ENCODE measurements at regions not wholly inside any gene's neighbourhood (a gene's known extent, or its start where the extent isn't known, plus 50 kb on each side); places are given as distances from the start of the nearest gene placed in this dataset.

DNA sequence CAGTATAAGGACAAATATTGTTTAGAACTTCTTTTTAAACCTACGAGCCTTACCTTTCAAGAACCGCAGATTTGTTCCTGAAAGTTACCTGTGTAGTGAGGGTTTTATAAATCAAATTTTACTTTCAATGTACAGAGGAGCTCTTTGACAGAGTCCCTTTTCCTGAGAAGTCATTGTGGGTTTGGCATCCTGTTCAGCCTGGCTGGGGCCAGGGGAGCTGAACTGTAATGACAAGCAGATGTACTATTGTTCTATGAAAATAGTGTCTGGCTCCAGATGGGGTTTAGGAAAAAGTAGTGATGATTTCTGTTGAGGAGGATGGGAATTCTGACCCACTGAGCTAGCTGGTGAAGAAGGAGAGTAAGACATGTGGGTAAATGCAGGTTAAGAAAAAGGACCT lies 196.2 kb upstream of the PGRMC2 start:
- Histone ChIP-seq H3K27ac (ENCODE audit: low read depth, low read length) (no peak overlapping the region), H3K4me3 (ENCODE audit: low read depth in 1 of 5, low read length in 5 of 5) (no peak overlapping the region), H3K9me3 (ENCODE audit: control insufficient read depth in 5 of 5, low read length in 5 of 5) (peaks cover 0 to 7% (median 3%) of the 10 kb centered on the region in 5 donors), H3K9ac (ENCODE audit: low read length in 5 of 5) (no peak overlapping the region), H3K27me3 (ENCODE audit: control insufficient read depth in 5 of 5, insufficient read depth in 4 of 5, low read length in 5 of 5) (no peaks in the 10 kb centered on the region), H3K36me3 (ENCODE audit: control insufficient read depth in 5 of 5, insufficient read depth in 5 of 5, low read length in 5 of 5) (peaks cover 0 to 7% (median 0%) of the 10 kb centered on the region in 5 donors), H3K4me1 (ENCODE audit: control insufficient read depth in 5 of 5, insufficient read depth in 5 of 5, low read length in 5 of 5) (peaks cover 0 to 2% (median 0%) of the 10 kb centered on the region in 5 donors)

GRCh38 chr4:128483041-128483440 lies 195.4 kb upstream of the PGRMC2 start:
- peaks cover 0 to 7% (median 3%) of the 10 kb centered on the region in 5 donors for H3K9me3 ChIP-seq (ENCODE audit: control insufficient read depth in 5 of 5, low read length in 5 of 5)
- peaks cover 0 to 2% (median 0%) of the 10 kb centered on the region in 5 donors for H3K4me1 ChIP-seq (ENCODE audit: control insufficient read depth in 5 of 5, insufficient read depth in 5 of 5, low read length in 5 of 5)
- H3K27me3 ChIP-seq (ENCODE audit: control insufficient read depth in 5 of 5, insufficient read depth in 4 of 5, low read length in 5 of 5): no peaks in the 10 kb centered on the region
- H3K4me3 ChIP-seq (ENCODE audit: low read depth in 1 of 5, low read length in 5 of 5): no peak overlapping the region
- H3K27ac ChIP-seq (ENCODE audit: low read depth, low read length): no peak overlapping the region
- no peak overlapping the region for H3K9ac ChIP-seq (ENCODE audit: low read length in 5 of 5)
- H3K36me3 ChIP-seq (ENCODE audit: control insufficient read depth in 5 of 5, insufficient read depth in 5 of 5, low read length in 5 of 5): peaks cover 0 to 10% (median 0%) of the 10 kb centered on the region in 5 donors

GRCh38 chr4:128481752-128482480 lies 194.3 kb upstream of the PGRMC2 start:
- Histone ChIP-seq H3K36me3 (ENCODE audit: control insufficient read depth in 5 of 5, insufficient read depth in 5 of 5, low read length in 5 of 5) (peaks cover 0 to 10% (median 0%) of the 10 kb centered on the region in 5 donors), H3K27ac (ENCODE audit: low read depth, low read length) (no peak overlapping the region), H3K9me3 (ENCODE audit: control insufficient read depth in 5 of 5, low read length in 5 of 5) (peaks cover 0 to 7% (median 3%) of the 10 kb centered on the region in 5 donors), H3K27me3 (ENCODE audit: control insufficient read depth in 5 of 5, insufficient read depth in 4 of 5, low read length in 5 of 5) (no peaks in the 10 kb centered on the region), H3K4me1 (ENCODE audit: control insufficient read depth in 5 of 5, insufficient read depth in 5 of 5, low read length in 5 of 5) (peaks cover 0 to 2% (median 0%) of the 10 kb centered on the region in 5 donors), H3K4me3 (ENCODE audit: low read depth in 1 of 5, low read length in 5 of 5) (no peak overlapping the region), H3K9ac (ENCODE audit: low read length in 5 of 5) (no peak overlapping the region)

DNA sequence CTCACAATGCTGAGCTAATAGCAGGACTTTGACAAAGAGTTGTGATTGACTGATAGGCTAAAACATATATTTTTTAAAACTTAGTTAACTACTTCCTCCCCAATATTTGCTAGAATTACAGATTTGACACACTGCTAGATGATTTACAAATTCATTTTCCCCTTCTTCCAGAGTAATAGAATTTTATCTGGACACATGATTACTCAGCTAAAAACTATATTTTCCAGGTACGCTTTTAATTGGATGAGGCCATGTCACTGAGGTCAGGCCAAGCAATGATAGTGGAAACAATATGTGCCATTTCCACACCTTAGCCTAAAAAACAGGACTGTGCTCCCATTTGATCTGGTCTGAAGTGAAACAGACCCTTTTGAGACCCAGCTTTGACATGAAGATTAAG lies 193.3 kb upstream of the PGRMC2 start:
- no peak overlapping the region for H3K4me3 ChIP-seq (ENCODE audit: low read depth in 1 of 5, low read length in 5 of 5)
- H3K27me3 ChIP-seq (ENCODE audit: control insufficient read depth in 5 of 5, insufficient read depth in 4 of 5, low read length in 5 of 5): no peaks in the 10 kb centered on the region
- no peak overlapping the region for H3K27ac ChIP-seq (ENCODE audit: low read depth, low read length)
- H3K9ac ChIP-seq (ENCODE audit: low read length in 5 of 5): no peak overlapping the region
- H3K9me3 ChIP-seq (ENCODE audit: control insufficient read depth in 5 of 5, low read length in 5 of 5): peaks cover 0 to 7% (median 3%) of the 10 kb centered on the region in 5 donors
- H3K4me1 ChIP-seq (ENCODE audit: control insufficient read depth in 5 of 5, insufficient read depth in 5 of 5, low read length in 5 of 5): peaks cover 0 to 2% (median 0%) of the 10 kb centered on the region in 5 donors
- H3K36me3 ChIP-seq (ENCODE audit: control insufficient read depth in 5 of 5, insufficient read depth in 5 of 5, low read length in 5 of 5): peaks cover 0 to 10% (median 0%) of the 10 kb centered on the region in 5 donors

DNA sequence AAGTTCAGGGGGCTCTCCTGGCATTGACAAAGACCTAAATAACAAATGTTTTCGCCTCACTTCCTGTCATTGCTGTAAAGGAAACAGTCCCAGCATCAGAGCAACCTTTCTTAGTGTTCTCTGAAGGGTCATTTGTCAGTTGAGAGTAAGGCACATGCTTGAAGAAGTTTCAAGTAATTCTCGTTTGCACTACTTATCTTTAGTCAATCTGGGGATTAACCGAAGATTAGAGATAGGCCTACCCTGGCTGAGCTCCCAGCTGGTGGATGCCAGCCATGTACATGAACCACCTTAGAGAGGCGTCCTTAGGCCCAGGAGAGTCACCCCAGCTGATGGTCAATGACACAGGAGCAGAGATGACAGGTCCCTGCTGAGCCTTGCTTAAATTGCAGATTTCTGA lies 189.9 kb upstream of the PGRMC2 start:
- Histone ChIP-seq H3K9ac (ENCODE audit: low read length in 5 of 5) (no peak overlapping the region), H3K27ac (ENCODE audit: low read depth, low read length) (no peak overlapping the region), H3K9me3 (ENCODE audit: control insufficient read depth in 5 of 5, low read length in 5 of 5) (peaks cover 0 to 7% (median 3%) of the 10 kb centered on the region in 5 donors), H3K27me3 (ENCODE audit: control insufficient read depth in 5 of 5, insufficient read depth in 4 of 5, low read length in 5 of 5) (no peaks in the 10 kb centered on the region), H3K36me3 (ENCODE audit: control insufficient read depth in 5 of 5, insufficient read depth in 5 of 5, low read length in 5 of 5) (peaks cover 0 to 8% (median 2%) of the 10 kb centered on the region in 5 donors), H3K4me3 (ENCODE audit: low read depth in 1 of 5, low read length in 5 of 5) (no peak overlapping the region), H3K4me1 (ENCODE audit: control insufficient read depth in 5 of 5, insufficient read depth in 5 of 5, low read length in 5 of 5) (no peaks in the 10 kb centered on the region)

GRCh38 chr4:128475597-128475996 lies 188.0 kb upstream of the PGRMC2 start:
- no peaks in the 10 kb centered on the region for H3K27me3 ChIP-seq (ENCODE audit: control insufficient read depth in 5 of 5, insufficient read depth in 4 of 5, low read length in 5 of 5)
- no peak overlapping the region for H3K27ac ChIP-seq (ENCODE audit: low read depth, low read length)
- no peaks in the 10 kb centered on the region for H3K9me3 ChIP-seq (ENCODE audit: control insufficient read depth in 5 of 5, low read length in 5 of 5)
- H3K4me3 ChIP-seq (ENCODE audit: low read depth in 1 of 5, low read length in 5 of 5): no peak overlapping the region
- H3K4me1 ChIP-seq (ENCODE audit: control insufficient read depth in 5 of 5, insufficient read depth in 5 of 5, low read length in 5 of 5): no peaks in the 10 kb centered on the region
- peaks cover 0 to 8% (median 2%) of the 10 kb centered on the region in 5 donors for H3K36me3 ChIP-seq (ENCODE audit: control insufficient read depth in 5 of 5, insufficient read depth in 5 of 5, low read length in 5 of 5)
- H3K9ac ChIP-seq (ENCODE audit: low read length in 5 of 5): no peak overlapping the region

GRCh38 chr4:128471576-128471975 lies 184.0 kb upstream of the PGRMC2 start:
- no peak overlapping the region for H3K9ac ChIP-seq (ENCODE audit: low read length in 5 of 5)
- H3K27ac ChIP-seq (ENCODE audit: low read depth, low read length): no peak overlapping the region
- H3K4me3 ChIP-seq (ENCODE audit: low read depth in 1 of 5, low read length in 5 of 5): no peak overlapping the region

GRCh38 chr4:128470492-128471053 lies 183.0 kb upstream of the PGRMC2 start:
- no peak overlapping the region for H3K27ac ChIP-seq (ENCODE audit: low read depth, low read length)
- H3K4me1 ChIP-seq (ENCODE audit: control insufficient read depth in 5 of 5, insufficient read depth in 5 of 5, low read length in 5 of 5): peaks cover 2 to 20% (median 18%) of the 10 kb centered on the region in 5 donors
- no peaks in the 10 kb centered on the region for H3K9me3 ChIP-seq (ENCODE audit: control insufficient read depth in 5 of 5, low read length in 5 of 5)
- peaks cover 0 to 5% (median 2%) of the 10 kb centered on the region in 5 donors for H3K36me3 ChIP-seq (ENCODE audit: control insufficient read depth in 5 of 5, insufficient read depth in 5 of 5, low read length in 5 of 5)
- no peaks in the 10 kb centered on the region for H3K27me3 ChIP-seq (ENCODE audit: control insufficient read depth in 5 of 5, insufficient read depth in 4 of 5, low read length in 5 of 5)
- no peak overlapping the region for H3K4me3 ChIP-seq (ENCODE audit: low read depth in 1 of 5, low read length in 5 of 5)
- no peak overlapping the region for H3K9ac ChIP-seq (ENCODE audit: low read length in 5 of 5)

More at GRCh38 chr4:128471576-128471975, 184.0 kb upstream of the PGRMC2 start:
- Histone ChIP-seq H3K27me3 (ENCODE audit: control insufficient read depth in 5 of 5, insufficient read depth in 4 of 5, low read length in 5 of 5) (no peaks in the 10 kb centered on the region), H3K9me3 (ENCODE audit: control insufficient read depth in 5 of 5, low read length in 5 of 5) (no peaks in the 10 kb centered on the region), H3K4me1 (ENCODE audit: control insufficient read depth in 5 of 5, insufficient read depth in 5 of 5, low read length in 5 of 5) (peaks cover 2 to 20% (median 18%) of the 10 kb centered on the region in 5 donors), H3K36me3 (ENCODE audit: control insufficient read depth in 5 of 5, insufficient read depth in 5 of 5, low read length in 5 of 5) (peaks cover 0 to 5% (median 2%) of the 10 kb centered on the region in 5 donors)

DNA sequence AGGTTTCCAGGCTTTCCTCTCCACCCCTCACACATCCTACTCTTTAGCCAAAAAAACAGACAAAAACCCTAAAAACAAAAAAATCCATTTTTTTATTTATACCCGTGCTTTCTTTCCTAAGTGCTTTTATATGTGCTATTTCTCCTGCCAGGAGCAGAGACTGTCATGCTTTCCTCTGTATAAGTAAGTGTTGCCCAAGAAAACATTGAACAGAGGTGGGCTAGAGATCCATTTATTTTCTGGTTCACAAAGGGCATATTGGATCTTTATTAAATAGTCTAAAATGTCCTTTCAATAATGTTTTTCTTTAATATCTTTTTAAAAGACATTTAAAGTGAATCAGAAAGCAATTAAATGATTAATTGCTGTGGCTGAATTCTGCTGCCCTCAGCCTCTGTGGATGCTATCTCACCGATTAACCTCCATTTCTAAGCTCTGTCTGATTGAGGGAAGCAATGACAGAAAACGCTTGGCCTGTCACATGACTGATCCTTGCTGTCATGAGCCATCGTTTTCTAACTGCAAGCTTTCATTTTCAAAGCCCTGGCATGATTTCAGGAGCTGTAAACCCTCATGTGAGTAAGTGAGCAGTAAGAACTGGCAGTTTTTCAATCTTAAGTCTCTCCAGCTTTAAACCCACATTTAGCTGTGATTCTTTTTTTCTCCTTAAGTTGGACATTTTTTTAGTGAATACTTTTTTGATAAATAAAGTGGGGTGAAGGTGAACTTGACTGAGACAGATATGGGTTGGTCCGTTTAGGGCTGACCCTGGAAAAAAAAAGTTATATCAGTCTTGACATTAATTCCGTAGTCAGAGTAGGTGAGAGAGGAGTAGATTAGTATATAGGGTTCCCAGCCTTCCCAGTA lies 180.7 kb upstream of the PGRMC2 start:
- Histone ChIP-seq H3K36me3 (ENCODE audit: control insufficient read depth in 5 of 5, insufficient read depth in 5 of 5, low read length in 5 of 5) (peaks cover 0 to 5% (median 0%) of the 10 kb centered on the region in 5 donors), H3K27ac (ENCODE audit: low read depth, low read length) (peak overlapping the region; percentile 26), H3K9ac (ENCODE audit: low read length in 5 of 5) (peak overlapping the region in 1 of 5 donors; percentile 38), H3K9me3 (ENCODE audit: control insufficient read depth in 5 of 5, low read length in 5 of 5) (no peaks in the 10 kb centered on the region), H3K27me3 (ENCODE audit: control insufficient read depth in 5 of 5, insufficient read depth in 4 of 5, low read length in 5 of 5) (no peaks in the 10 kb centered on the region), H3K4me1 (ENCODE audit: control insufficient read depth in 5 of 5, insufficient read depth in 5 of 5, low read length in 5 of 5) (peaks cover 2 to 20% (median 18%) of the 10 kb centered on the region in 5 donors), H3K4me3 (ENCODE audit: low read depth in 1 of 5, low read length in 5 of 5) (peak overlapping the region in 4 of 5 donors; percentile 16 to 42 (median 30))
